ENCODE measurements at regions not wholly inside any gene's neighbourhood (a gene's known extent, or its start where the extent isn't known, plus 50 kb on each side); places are given as distances from the start of the nearest gene placed in this dataset.

DNA sequence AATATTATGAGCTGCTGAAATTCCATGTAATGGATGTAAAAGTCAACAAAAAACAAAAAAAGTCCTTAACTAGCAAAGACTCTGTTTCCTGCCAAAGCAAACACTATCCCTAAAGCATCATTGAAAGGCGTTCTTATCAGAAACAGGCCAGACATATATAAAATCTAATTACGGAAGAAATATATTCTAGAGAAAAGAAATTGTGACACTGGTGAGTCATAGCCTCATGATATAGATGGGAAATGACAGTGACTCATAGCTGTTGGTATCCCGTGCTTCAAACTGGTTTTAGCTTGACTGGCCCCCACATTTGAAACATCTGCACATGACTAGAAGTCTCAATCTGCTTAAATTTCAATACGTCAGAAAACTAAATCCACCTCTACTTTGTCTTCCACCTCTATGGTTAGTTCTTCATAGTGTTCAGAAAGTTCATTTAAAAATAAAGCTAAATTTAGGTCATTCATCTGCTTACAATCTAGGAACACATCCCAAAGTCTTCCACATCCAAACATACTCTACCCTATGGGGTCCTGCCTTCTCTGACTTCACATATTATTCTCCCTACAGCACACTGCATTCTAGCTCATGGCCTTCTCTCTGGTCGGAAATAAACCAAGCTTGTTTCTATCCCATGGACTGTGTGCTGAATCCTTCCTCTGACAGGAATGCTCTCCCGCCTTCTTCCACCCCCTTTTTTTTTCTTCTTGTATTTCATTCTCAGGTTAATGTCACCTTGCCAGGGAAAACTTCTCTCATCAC lies 456.3 kb upstream of the ARRDC4 start:
- TF ChIP-seq, protein P1, sequence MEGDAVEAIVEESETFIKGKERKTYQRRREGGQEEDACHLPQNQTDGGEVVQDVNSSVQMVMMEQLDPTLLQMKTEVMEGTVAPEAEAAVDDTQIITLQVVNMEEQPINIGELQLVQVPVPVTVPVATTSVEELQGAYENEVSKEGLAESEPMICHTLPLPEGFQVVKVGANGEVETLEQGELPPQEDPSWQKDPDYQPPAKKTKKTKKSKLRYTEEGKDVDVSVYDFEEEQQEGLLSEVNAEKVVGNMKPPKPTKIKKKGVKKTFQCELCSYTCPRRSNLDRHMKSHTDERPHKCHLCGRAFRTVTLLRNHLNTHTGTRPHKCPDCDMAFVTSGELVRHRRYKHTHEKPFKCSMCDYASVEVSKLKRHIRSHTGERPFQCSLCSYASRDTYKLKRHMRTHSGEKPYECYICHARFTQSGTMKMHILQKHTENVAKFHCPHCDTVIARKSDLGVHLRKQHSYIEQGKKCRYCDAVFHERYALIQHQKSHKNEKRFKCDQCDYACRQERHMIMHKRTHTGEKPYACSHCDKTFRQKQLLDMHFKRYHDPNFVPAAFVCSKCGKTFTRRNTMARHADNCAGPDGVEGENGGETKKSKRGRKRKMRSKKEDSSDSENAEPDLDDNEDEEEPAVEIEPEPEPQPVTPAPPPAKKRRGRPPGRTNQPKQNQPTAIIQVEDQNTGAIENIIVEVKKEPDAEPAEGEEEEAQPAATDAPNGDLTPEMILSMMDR (IDR thresholded peaks at IDR 0.05), result no peak
- TF ChIP-seq POLR2A (IDR thresholded peaks at IDR 0.05), result no peak
